HCT116 (cell line): ENCODE measurements at regions not wholly inside any gene's neighbourhood (a gene's known extent, or its start where the extent isn't known, plus 50 kb on each side); places are given as distances from the start of the nearest gene placed in this dataset.

Experiments
- CEBPB ChIP-seq: IDR thresholded peaks from 2 replicates; pipeline ENCODE4 v1.6.1; 2012; ENCODE audit warnings: low read depth
- CTCF ChIP-seq, 3 experiments: fragments of 200-600 bp in 1 of 3; sonication (generic) in 1 of 3; IDR thresholded peaks in 2 of 3; conservative IDR thresholded peaks in 1 of 3; 2 replicates each; pipeline ENCODE4 v1.5.1; 2012 to 2017; ENCODE audit warnings: low read depth in 2 of 3, low read length in 2 of 3, antibody characterized with exemption in 1 of 3, borderline replicate concordance in 1 of 3, control low read depth in 1 of 3, mild to moderate bottlenecking in 1 of 3, mixed read lengths in 1 of 3, mixed run types in 1 of 3, moderate library complexity in 1 of 3; ENCODE audit not compliant: insufficient read depth in 1 of 3
- POLR2A ChIP-seq: IDR thresholded peaks from 2 replicates; pipeline ENCODE4 v1.7.0; 2011; ENCODE audit warnings: borderline replicate concordance; ENCODE audit not compliant: insufficient read depth, insufficient read length; ENCODE audit errors: extremely low read depth
- POLR2AphosphoS5 ChIP-seq: IDR thresholded peaks from 2 replicates; pipeline ENCODE4 v1.6.1; 2011; ENCODE audit warnings: mild to moderate bottlenecking, low read depth, low read length, moderate library complexity
- YY1 ChIP-seq: IDR thresholded peaks from 2 replicates; pipeline ENCODE4 v1.6.1; 2011; ENCODE audit warnings: low read length, low read depth, moderate library complexity, mild to moderate bottlenecking; ENCODE audit not compliant: insufficient replicate concordance; ENCODE audit errors: extremely low read depth

- TF ChIP-seq POLR2AphosphoS5 = no peak
- TF ChIP-seq CTCF (IDR thresholded peaks at IDR 0.05 in 2 of 3, conservative IDR thresholded peaks at IDR 0.05 in 1 of 3; ENCODE audit: borderline replicate concordance in 1 of 3, insufficient read depth in 1 of 3, low read depth in 2 of 3, low read length in 2 of 3) = no peak
- TF ChIP-seq CEBPB = no peak
- no peak for TF ChIP-seq YY1
- no peak for TF ChIP-seq POLR2A
Observed at GRCh38 chr1:22255341-22256212, 112.7 kb upstream of the WNT4 start.
